Urinary bladder (tissue), 3 donors: ENCODE measurements at regions not wholly inside any gene's neighbourhood (a gene's known extent, or its start where the extent isn't known, plus 50 kb on each side); places are given as distances from the start of the nearest gene placed in this dataset.

Experiments
- DNase-seq: peaks from one replicate; pipeline ENCODE4 v3.0.0-alpha.2; 2015; ENCODE audit errors: extremely low spot score
- H3K27ac ChIP-seq: one replicate; pipeline ENCODE4 v1.5.1; 2013; ENCODE audit warnings: low read depth, mild to moderate bottlenecking, moderate library complexity
- H3K36me3 ChIP-seq: one replicate; pipeline ENCODE4 v1.6.1; 2013; ENCODE audit warnings: mild to moderate bottlenecking, moderate library complexity; ENCODE audit not compliant: insufficient read depth
- H3K4me1 ChIP-seq: one replicate; pipeline ENCODE4 v1.6.1; 2013; ENCODE audit warnings: mild to moderate bottlenecking, moderate library complexity; ENCODE audit not compliant: insufficient read depth
- H3K4me3 ChIP-seq: one replicate; pipeline ENCODE4 v1.5.1; 2013; ENCODE audit warnings: low read depth, low read length
- WGBS: extraction: QIAGEN DNeasy Blood & Tissue Kit; methylation state at CpG from one replicate; pipeline ENCODE4 v1.1.7; 2013; 5-methylcytosine and 5-hydroxymethylcytosine counted together
- donor health status: healthy with polysubstance abuse.
- donor health status: healthy.

DNA sequence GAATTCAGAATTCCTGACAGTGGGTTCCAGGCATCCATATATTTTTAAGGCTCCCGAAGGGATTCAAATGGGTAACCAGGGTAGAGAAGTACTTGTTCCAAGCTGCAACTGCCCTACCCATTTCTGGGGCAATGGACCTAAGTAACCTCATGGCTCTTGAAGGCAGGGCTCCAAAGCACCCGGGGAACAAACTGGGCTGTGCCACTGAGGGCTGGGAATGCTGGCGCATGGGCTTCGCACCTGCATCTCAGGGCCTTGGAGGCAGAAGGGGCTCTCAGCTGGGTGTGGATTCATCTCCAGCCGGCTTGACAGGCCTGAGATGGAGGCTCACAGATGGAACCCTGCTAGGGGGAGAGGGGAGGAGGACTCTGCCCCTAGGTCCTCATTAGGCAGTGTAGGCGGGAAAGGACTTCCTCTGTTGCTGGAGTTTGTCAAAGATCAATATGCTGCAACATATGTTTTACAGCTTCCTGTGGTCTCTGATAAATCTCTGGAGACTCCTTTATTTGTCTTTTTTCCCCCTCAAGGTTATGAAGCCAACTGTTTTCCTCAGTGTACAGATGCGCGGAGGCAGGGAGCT lies 232.3 kb upstream of the NLRP1 start:
- no peaks in the 10 kb centered on the region for H3K4me1 ChIP-seq
- WGBS = 47% methylated on average over 8 of the region's 8 CpGs
- no peaks in the 10 kb centered on the region for H3K36me3 ChIP-seq
- DNase-seq = no peak
- H3K27ac ChIP-seq = no peak overlapping the region
- no peak overlapping the region for H3K4me3 ChIP-seq

DNA sequence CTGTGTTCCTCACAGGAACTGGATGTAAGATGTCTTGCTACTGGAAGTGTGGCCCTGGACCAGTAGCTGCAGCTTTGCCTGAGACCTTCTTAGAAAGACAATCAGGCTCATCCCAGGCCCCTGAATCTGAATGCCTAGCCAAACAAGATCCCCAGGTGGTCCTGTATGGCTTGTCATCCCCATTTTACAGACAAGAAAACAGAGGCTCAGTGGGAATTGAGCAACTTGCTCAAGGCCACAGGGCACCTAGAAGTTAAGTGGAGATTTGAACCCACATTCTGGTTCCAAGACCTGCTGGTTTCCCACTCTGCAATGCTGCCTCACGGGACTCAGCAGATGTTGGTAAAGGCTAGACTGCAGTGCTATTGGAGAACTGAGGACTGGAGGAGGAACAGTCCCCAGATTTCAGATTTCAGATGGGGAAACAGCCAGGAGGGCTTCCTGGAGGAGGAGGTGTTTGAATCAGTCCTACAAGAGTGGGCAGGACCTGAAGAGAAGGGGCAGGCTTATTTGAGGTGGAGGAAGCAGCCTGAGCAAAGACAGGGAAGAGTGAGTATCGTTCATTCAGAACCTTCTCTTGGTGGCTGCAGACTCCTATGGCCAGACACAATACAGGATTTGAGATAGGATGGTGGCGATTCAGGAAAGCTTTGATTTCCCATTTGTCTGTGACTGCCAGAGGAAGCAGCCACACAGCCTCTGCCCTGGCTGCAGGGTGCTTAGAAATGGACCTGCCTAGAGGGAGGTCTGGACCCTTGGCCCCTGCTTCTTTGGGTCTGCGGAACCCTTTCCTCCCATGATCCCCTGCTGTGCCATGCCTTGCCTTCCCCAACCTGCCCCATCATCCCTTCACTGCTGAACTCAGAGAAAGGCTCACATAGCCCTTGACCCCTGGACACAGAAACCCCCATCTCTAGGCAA lies 233.4 kb upstream of the NLRP1 start:
- H3K27ac ChIP-seq = no peak overlapping the region
- H3K36me3 ChIP-seq = no peaks in the 10 kb centered on the region
- DNase-seq = no peak
- H3K4me3 ChIP-seq = no peak overlapping the region
- WGBS = 88% methylated on average over 4 of the region's 4 CpGs
- no peaks in the 10 kb centered on the region for H3K4me1 ChIP-seq

DNA sequence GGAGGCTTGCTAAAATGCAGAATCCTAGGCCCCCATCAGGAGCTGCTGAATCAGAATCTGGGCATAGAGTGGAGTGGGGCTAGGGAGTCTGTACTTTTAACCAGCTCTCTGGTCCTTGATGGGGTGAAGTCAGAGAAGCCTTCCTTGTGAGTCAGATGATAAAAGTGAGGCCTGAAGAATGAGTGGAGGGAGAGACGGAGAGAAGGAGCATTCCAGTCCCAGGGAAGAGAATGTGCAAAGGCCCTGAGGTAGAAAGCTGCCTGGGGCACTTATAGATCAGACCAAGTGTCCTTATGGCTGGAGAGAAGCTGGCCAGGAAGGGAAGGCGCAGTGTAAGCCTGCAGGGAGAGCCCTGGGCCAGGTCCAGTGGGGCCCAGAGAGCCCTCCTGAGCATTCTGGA lies 235.1 kb upstream of the NLRP1 start:
- Histone ChIP-seq H3K27ac (no peak overlapping the region), H3K36me3 (no peaks in the 10 kb centered on the region), H3K4me1 (no peaks in the 10 kb centered on the region), H3K4me3 (no peak overlapping the region)
- 58% methylated on average over 2 of the region's 2 CpGs for WGBS
- DNase-seq = no peak

DNA sequence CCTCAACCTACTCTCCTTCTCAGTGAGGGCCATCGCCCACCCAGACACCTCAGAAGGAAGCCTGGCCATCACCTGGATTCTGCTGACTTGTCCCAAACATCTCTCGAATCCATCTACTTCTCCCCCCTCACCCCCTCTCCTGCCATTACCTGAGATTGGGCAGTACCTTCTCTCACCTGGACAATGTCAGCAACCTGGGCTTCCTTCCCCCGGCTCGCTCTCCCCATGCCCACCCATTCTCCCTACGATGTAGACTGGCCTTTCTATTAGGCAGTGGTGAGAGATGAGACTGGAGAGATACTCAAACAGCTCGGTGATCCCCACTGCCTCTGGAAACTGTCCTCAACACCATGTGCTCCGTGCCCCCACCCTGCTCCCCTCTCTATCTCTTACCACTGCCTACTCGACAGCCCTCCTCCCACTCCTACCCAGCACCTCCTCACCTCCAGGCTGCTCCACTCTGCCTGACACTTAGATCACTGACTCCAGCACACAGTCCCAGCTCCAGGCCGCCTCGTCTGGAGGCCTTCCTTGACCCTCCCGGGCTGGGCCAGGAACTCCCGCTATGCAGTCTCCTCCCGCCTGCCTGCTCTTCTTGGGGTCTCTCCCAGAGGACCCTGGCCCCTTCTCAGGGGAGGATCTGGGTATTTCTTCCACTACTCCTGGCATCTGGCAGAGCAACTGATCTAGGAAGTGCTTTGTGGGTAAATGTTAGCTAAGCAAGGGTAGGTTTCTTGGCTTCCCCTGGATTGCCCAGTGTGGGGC lies 235.8 kb upstream of the NLRP1 start:
- no peak overlapping the region for H3K27ac ChIP-seq
- WGBS = 59% methylated on average over 13 of the region's 13 CpGs

GRCh38 chr17:5820721-5821456 lies 236.6 kb upstream of the NLRP1 start:
- Histone ChIP-seq H3K4me3 (no peak overlapping the region), H3K36me3 (no peaks in the 10 kb centered on the region), H3K4me1 (no peaks in the 10 kb centered on the region), H3K27ac (no peak overlapping the region)
- 64% methylated on average over 10 of the region's 10 CpGs for WGBS
- no peak for DNase-seq

More for the DNA sequence above, 235.8 kb upstream of the NLRP1 start:
- no peaks in the 10 kb centered on the region for H3K36me3 ChIP-seq
- no peak for DNase-seq
- no peaks in the 10 kb centered on the region for H3K4me1 ChIP-seq
- H3K4me3 ChIP-seq = no peak overlapping the region

DNA sequence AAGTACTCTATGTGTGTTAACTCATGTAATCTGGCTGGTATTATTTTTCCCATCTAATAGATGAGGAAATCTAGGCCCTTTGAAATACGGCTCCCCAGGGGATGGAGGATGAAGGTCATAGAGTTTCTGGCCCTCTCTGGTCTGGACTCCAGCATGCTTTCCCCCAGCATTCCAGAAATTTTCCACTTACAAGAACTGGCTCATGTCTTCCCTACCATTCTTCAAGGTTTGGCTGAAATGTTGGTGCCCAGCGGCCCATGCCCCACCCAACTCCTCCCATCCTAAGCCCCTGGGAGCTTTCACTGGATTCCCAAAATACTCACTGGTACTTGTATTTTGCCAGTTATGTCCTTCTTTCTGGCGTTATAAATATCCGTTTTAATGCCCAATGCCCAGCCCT lies 237.5 kb upstream of the NLRP1 start:
- H3K4me1 ChIP-seq = no peaks in the 10 kb centered on the region
- DNase-seq = no peak
- no peak overlapping the region for H3K4me3 ChIP-seq
- no peaks in the 10 kb centered on the region for H3K36me3 ChIP-seq
- 67% methylated on average over 4 of the region's 4 CpGs for WGBS
- H3K27ac ChIP-seq = no peak overlapping the region

DNA sequence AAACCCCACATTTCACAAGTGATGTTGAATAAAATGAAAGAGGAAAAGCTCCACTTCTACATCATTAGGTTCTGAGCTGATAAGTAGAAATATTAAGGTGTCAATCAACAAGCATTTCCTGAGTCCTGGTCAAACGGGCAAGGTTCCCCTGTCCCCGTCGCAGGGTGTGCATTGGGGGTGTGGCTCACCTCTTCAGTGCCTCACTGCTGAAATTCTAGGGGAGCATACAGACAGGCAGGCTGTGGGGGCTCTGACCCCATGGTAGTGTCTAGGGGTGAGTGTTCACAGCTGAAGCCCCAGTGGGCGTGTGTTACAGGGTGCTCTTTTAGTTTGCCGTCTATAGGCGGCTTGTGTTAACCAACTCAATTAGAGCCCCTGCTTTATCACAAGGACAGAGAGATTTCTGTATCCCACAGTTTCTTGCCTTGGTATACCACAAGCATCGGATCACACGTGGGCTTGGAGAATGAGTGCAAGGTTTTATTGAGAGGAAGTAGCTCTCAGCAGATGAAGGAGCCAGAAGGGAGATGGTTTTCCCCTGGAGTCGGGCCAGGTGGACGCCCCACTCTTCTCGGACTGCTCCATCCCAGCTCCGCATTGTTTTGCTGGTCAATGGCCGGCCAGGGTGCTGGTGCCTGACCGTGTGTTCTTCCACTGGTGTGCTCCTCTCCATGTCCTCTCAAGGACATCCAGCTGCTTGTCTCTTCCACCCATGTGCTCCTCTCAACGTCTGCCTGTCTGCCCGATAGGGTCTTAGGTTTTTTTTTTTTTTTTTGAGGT lies 238.2 kb upstream of the NLRP1 start:
- Histone ChIP-seq H3K4me3 (no peak overlapping the region), H3K27ac (no peak overlapping the region), H3K36me3 (no peaks in the 10 kb centered on the region), H3K4me1 (no peaks in the 10 kb centered on the region)
- WGBS = 74% methylated on average over 16 of the region's 16 CpGs
- DNase-seq = no peak

DNA sequence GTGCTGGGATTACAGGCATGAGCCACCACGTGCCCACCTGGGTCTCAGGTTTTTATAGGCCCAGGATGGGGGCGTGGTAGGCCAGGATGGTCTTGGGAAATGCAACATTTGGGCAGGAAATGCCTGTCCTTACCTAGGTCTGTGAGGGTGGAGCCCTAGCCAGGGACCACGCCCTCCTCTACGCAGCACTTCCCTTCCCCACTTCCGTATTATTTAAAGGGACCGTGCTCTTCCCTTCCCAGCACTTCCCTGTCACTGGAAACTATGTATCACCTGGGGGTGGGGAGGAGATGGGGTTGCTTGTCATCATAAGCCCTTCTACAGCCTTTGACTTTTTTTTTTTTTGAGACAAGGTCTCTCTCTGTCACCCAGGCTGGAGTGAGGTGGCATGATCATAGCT lies 238.9 kb upstream of the NLRP1 start:
- DNase-seq = no peak
- 61% methylated on average over 6 of the region's 6 CpGs for WGBS

GRCh38 chr17:5825717-5826330 lies 241.5 kb upstream of the NLRP1 start:
- Histone ChIP-seq H3K36me3 (no peaks in the 10 kb centered on the region), H3K4me3 (no peak overlapping the region), H3K4me1 (no peaks in the 10 kb centered on the region), H3K27ac (no peak overlapping the region)
- 66% methylated on average over 11 of the region's 11 CpGs for WGBS
- DNase-seq = no peak

More for the DNA sequence above, 238.9 kb upstream of the NLRP1 start:
- no peaks in the 10 kb centered on the region for H3K36me3 ChIP-seq
- H3K4me1 ChIP-seq = no peaks in the 10 kb centered on the region
- H3K4me3 ChIP-seq = no peak overlapping the region
- H3K27ac ChIP-seq = no peak overlapping the region

DNA sequence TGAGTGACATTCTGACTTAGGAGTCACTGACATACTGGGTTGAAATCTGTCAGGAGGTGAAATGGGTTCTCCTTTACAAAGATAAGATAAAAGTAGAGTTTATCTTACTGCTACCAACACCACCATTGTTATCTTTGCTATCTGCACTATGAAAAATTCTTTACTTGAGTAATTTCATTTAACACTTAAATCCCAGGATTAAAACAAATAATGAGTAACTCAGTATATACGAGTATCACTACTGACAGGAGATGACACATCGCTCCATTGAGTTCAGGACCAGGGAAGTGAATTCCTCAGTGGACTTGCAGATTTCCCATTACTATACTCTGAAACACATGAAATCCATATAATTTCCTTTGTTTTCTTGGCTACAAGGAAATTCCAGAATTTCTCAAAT lies 242.1 kb upstream of the NLRP1 start:
- no peaks in the 10 kb centered on the region for H3K4me1 ChIP-seq
- WGBS = 65% methylated on average over 2 of the region's 2 CpGs
- no peak for DNase-seq
- no peak overlapping the region for H3K4me3 ChIP-seq
- no peak overlapping the region for H3K27ac ChIP-seq
- H3K36me3 ChIP-seq = no peaks in the 10 kb centered on the region

DNA sequence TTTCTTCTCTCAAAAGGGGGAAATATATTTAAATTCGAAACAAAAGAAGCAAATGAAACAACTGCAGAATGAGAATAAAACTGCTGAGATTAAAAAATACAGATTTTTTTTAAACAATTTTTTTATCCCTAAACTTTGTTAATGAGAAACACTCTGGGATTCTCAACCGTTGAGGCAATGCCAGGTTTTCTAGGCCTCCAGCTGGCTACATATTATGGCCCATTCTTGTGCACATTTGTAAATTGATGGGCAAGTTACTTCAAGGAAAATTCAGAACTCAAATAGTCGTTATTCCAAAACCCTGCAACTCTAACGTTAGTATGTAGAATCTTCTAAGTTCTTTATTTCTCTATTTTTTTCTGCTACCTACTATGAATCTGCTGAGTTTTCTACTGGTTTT lies 239.3 kb upstream of the WSCD1 start:
- H3K4me1 ChIP-seq = no peaks in the 10 kb centered on the region
- no peak for DNase-seq
- no peak overlapping the region for H3K27ac ChIP-seq
- no peak overlapping the region for H3K4me3 ChIP-seq
- 47% methylated on average over 4 of the region's 4 CpGs for WGBS
- no peaks in the 10 kb centered on the region for H3K36me3 ChIP-seq

DNA sequence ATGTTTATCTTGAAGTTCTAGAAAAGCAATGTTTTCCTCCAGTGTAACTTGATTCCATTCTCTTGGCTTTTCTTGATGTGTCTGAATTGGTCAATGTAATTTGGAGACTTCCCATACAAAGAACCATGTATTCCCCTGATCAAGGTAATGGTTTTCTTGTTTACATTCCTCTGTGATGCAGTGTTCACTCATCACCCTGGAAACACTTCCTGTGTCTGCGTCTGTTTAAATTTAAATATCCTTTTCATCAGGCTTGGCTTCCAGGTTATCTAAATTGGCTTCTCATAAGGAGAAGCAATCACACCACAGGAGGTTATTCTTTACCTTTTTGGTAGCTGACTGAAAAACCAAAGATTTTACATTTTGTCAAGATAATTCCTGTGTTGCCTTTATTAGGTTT lies 237.3 kb upstream of the WSCD1 start:
- WGBS = 6% methylated on average over 1 of the region's 1 CpG
- DNase-seq = no peak
- Histone ChIP-seq H3K4me3 (no peak overlapping the region), H3K4me1 (no peaks in the 10 kb centered on the region), H3K27ac (no peak overlapping the region), H3K36me3 (no peaks in the 10 kb centered on the region)
